HCT116 (cell line): ENCODE measurements at regions not wholly inside any gene's neighbourhood (a gene's known extent, or its start where the extent isn't known, plus 50 kb on each side); places are given as distances from the start of the nearest gene placed in this dataset.

Experiments used
- ATAC-seq: fragments of 200-7000 bp; cut with Tn5 transposase; 2 replicates; pipeline ENCODE4 v1.9.1; 2020; ENCODE audit warnings: mild to moderate bottlenecking, moderate library complexity
- BruUV-seq: library from RNA; stranded (reverse); fragments of 400-500 nt; replicated peaks from 2 replicates; lab custom pipeline; 2021; lab: Mats Ljungman, UMichigan
- CTCF ChIA-PET: fragments of 300-600 bp; sonication (Branson Sonifier 250); formaldehyde crosslinking; loops from one replicate; lab custom pipeline; 2021; ENCODE audit warnings: antibody characterized with exemption; lab: Charles Lee
- POLR2A ChIA-PET: fragments of 300-600, 350-600 bp; sonication (Branson Sonifier 250); formaldehyde crosslinking; loops from one replicate; lab custom pipeline; 2021; ENCODE audit warnings: antibody characterized with exemption; lab: Charles Lee
- RAD21 ChIA-PET, 2 experiments: fragments of 300-600 bp; sonication (Branson Sonifier 250); formaldehyde crosslinking; loops; one replicate each; lab custom pipeline; 2023; ENCODE audit warnings: low total read pairs in 2 of 2; ENCODE audit not compliant: uncharacterized antibody in 2 of 2, unreplicated experiment in 2 of 2, low non-redundant PET in 1 of 2; lab: Charles Lee
- DNase-seq: peaks from one replicate; pipeline ENCODE4 v3.0.0-alpha.2; 2010; ENCODE audit warnings: low read depth, low spot score
- H2AFZ ChIP-seq: fragments of 200-600 bp; shearing (Covaris generic), sonication (generic); 2 replicates; pipeline ENCODE4 v1.6.1; 2017; ENCODE audit warnings: low read depth, mixed run types, mixed read lengths, antibody characterized with exemption, low read length; ENCODE audit not compliant: poor library complexity, severe bottlenecking
- H3K27ac ChIP-seq: 2 replicates; pipeline ENCODE4 v1.5.1; 2012; ENCODE audit warnings: low read depth, low read length
- H3K27me3 ChIP-seq: fragments of 200-600 bp; sonication (generic); 2 replicates; pipeline ENCODE4 v1.6.1; 2016; ENCODE audit warnings: mixed run types, low read length, mixed read lengths; ENCODE audit not compliant: insufficient read depth
- H3K36me3 ChIP-seq, 2 experiments: fragments of 200-500 bp in 1 of 2; fragments of 200-600 bp in 1 of 2; sonication (Bioruptor generic) in 1 of 2; sonication (generic) in 1 of 2; 2 replicates each; pipeline versions ENCODE4 v1.5.1 to v1.6.1; 2014 to 2016; ENCODE audit warnings: low read length in 2 of 2, inconsistent platforms in 1 of 2, mixed read lengths in 1 of 2, mixed run types in 1 of 2; ENCODE audit not compliant: insufficient read depth in 2 of 2, control insufficient read depth in 1 of 2
- H3K4me1 ChIP-seq, 2 experiments: fragments of 200-600 bp in 1 of 2; sonication (generic) in 1 of 2; 2 replicates each; pipeline versions ENCODE4 v1.5.1 to v1.6.1; 2012 to 2017; ENCODE audit warnings: low read length in 2 of 2, inconsistent platforms in 1 of 2, mild to moderate bottlenecking in 1 of 2, mixed read lengths in 1 of 2, mixed run types in 1 of 2, moderate library complexity in 1 of 2; ENCODE audit not compliant: insufficient read depth in 2 of 2, control insufficient read depth in 1 of 2
- H3K4me2 ChIP-seq: fragments of 200-600 bp; sonication (generic); 2 replicates; pipeline ENCODE4 v1.6.1; 2017; ENCODE audit warnings: mixed run types, low read length, mixed read lengths
- H3K4me3 ChIP-seq, 2 experiments: fragments of 200-600 bp in 1 of 2; sonication (generic) in 1 of 2; replicated peaks in 1 of 2; 2 replicates each; pipeline ENCODE4 v1.5.1; 2011 to 2016; ENCODE audit warnings: low read length in 2 of 2, control low read depth in 1 of 2, low read depth in 1 of 2, mild to moderate bottlenecking in 1 of 2, mixed read lengths in 1 of 2, mixed run types in 1 of 2
- H3K79me2 ChIP-seq: fragments of 200-600 bp; sonication (generic); 2 replicates; pipeline ENCODE4 v1.6.1; 2017; ENCODE audit warnings: mild to moderate bottlenecking, mixed run types, low read length, moderate library complexity, mixed read lengths; ENCODE audit not compliant: insufficient read depth
- H3K9ac ChIP-seq: fragments of 200-600 bp; sonication (generic); 2 replicates; pipeline ENCODE4 v1.6.1; 2016; ENCODE audit warnings: low read length, mixed read lengths
- H3K9me2 ChIP-seq: fragments of 200-600 bp; sonication (generic), shearing (Covaris generic); 2 replicates; pipeline ENCODE4 v1.6.1; 2017; ENCODE audit warnings: mixed run types, mild to moderate bottlenecking, moderate library complexity; ENCODE audit not compliant: insufficient read depth
- H3K9me3 ChIP-seq, 2 experiments: fragments of 200-500 bp in 1 of 2; fragments of 200-600 bp in 1 of 2; sonication (Bioruptor generic) in 1 of 2; sonication (generic) in 1 of 2; 2 replicates each; pipeline ENCODE4 v1.6.1; 2014 to 2017; ENCODE audit warnings: low read length in 2 of 2, mixed read lengths in 2 of 2, inconsistent platforms in 1 of 2, low read depth in 1 of 2, mild to moderate bottlenecking in 1 of 2, mixed run types in 1 of 2, moderate library complexity in 1 of 2; ENCODE audit not compliant: control insufficient read depth in 1 of 2, insufficient read depth in 1 of 2
- H4K20me1 ChIP-seq: fragments of 200-600 bp; sonication (generic), shearing (Covaris generic); 2 replicates; pipeline ENCODE4 v1.6.1; 2017; ENCODE audit warnings: mixed run types, mild to moderate bottlenecking, moderate library complexity; ENCODE audit not compliant: insufficient read depth
- EZH2 ChIP-seq: fragments of 200-600 bp; sonication (generic); IDR thresholded peaks from 2 replicates; pipeline ENCODE4 v1.6.1; 2017; ENCODE audit warnings: antibody characterized with exemption, mixed run types
- FOSL1 ChIP-seq: IDR thresholded peaks from 2 replicates; pipeline ENCODE4 v1.6.1; 2012; ENCODE audit warnings: low read depth
- MAX ChIP-seq: IDR thresholded peaks from 2 replicates; pipeline ENCODE4 v1.6.1; 2012
- POLR2A ChIP-seq: IDR thresholded peaks from 2 replicates; pipeline ENCODE4 v1.7.0; 2011; ENCODE audit warnings: borderline replicate concordance; ENCODE audit not compliant: insufficient read depth, insufficient read length; ENCODE audit errors: extremely low read depth
- POLR2AphosphoS5 ChIP-seq: IDR thresholded peaks from 2 replicates; pipeline ENCODE4 v1.6.1; 2011; ENCODE audit warnings: mild to moderate bottlenecking, low read depth, low read length, moderate library complexity
- REST ChIP-seq: IDR thresholded peaks from 2 replicates; pipeline ENCODE4 v1.6.1; 2012; ENCODE audit warnings: low read depth
- SIN3A ChIP-seq: IDR thresholded peaks from 2 replicates; pipeline ENCODE4 v1.6.1; 2012; ENCODE audit warnings: low read depth
- SP1 ChIP-seq: IDR thresholded peaks from 2 replicates; pipeline ENCODE4 v1.6.1; 2012; ENCODE audit warnings: low read depth
- ZBTB33 ChIP-seq: IDR thresholded peaks from 2 replicates; pipeline ENCODE4 v1.6.1; 2011; ENCODE audit warnings: mild to moderate bottlenecking, low read length, moderate library complexity; ENCODE audit not compliant: insufficient replicate concordance; ENCODE audit errors: extremely low read depth
- ZNF274 ChIP-seq: fragments of 200-500 bp; sonication (Bioruptor generic); IDR thresholded peaks from 2 replicates; pipeline ENCODE4 v1.6.1; 2014; ENCODE audit warnings: mild to moderate bottlenecking, low read depth, low read length, inconsistent platforms
- intact Hi-C: fragments of 100-400 bp; cut with micrococcal nuclease; formaldehyde crosslinking; loops from 2 replicates; pipeline ENCODE4 v1.10.0; 2022

GRCh38 chr1:102262994-102263393, 266.3 kb upstream of the OLFM3 start:
- Histone ChIP-seq H3K27me3 (no peaks in the 10 kb centered on the region), H2AFZ (no peak overlapping the region), H3K4me1 (no peaks in the 10 kb centered on the region), H3K27ac (no peak overlapping the region), H3K4me3 (no peak overlapping the region), H3K79me2 (no peaks in the 10 kb centered on the region), H3K9me2 (no peaks in the 10 kb centered on the region), H3K4me2 (no peak overlapping the region), H3K9me3 (no peaks in the 10 kb centered on the region), H4K20me1 (no peaks in the 10 kb centered on the region), H3K36me3 (no peaks in the 10 kb centered on the region), H3K9ac (no peak overlapping the region)
- no peak for ATAC-seq
- POLR2A ChIA-PET = no interaction called here
- no peak for DNase-seq
- intact Hi-C loops = no loop called here
- RAD21 ChIA-PET = no interaction called here
- CTCF ChIA-PET = no interaction called here
- no TSS peak for BruUV-seq
- no peak for TF ChIP-seq POLR2AphosphoS5
- TF ChIP-seq FOSL1 = no peak
- TF ChIP-seq EZH2 = no peak
- no peak for TF ChIP-seq ZBTB33
- TF ChIP-seq SIN3A = no peak
- TF ChIP-seq MAX = no peak
- no peak for TF ChIP-seq SP1
- no peak for TF ChIP-seq ZNF274
- TF ChIP-seq REST = no peak
- TF ChIP-seq POLR2A = no peak
